Brain microvascular endothelial cell (primary cell): ENCODE measurements at regions not wholly inside any gene's neighbourhood (a gene's known extent, or its start where the extent isn't known, plus 50 kb on each side); places are given as distances from the start of the nearest gene placed in this dataset.

ENCODE experiments used
- DNase-seq: peaks from one replicate; pipeline ENCODE4 v3.0.0-alpha.2; 2020
- H3K27ac ChIP-seq: fragments of 250-450 bp; sonication (Bioruptor Pico); 2 replicates; pipeline ENCODE4 v1.5.1; 2020; ENCODE audit warnings: mild to moderate bottlenecking, moderate library complexity
- H3K27me3 ChIP-seq: fragments of 250-450 bp; sonication (Bioruptor Pico); replicated peaks from 2 replicates; pipeline ENCODE4 v1.5.1; 2020; ENCODE audit warnings: mild to moderate bottlenecking
- H3K36me3 ChIP-seq: fragments of 250-450 bp; sonication (Bioruptor Pico); replicated peaks from 2 replicates; pipeline ENCODE4 v1.5.1; 2020; ENCODE audit warnings: mild to moderate bottlenecking
- H3K4me3 ChIP-seq: 2 replicates; pipeline ENCODE4 v1.5.1; 2011; ENCODE audit warnings: low read depth, mild to moderate bottlenecking, control low read depth, low read length, moderate library complexity
- CTCF ChIP-seq: IDR thresholded peaks from 2 replicates; pipeline ENCODE4 v1.5.1; 2011; ENCODE audit warnings: low read depth, mild to moderate bottlenecking, moderate library complexity, low read length, control low read depth, inconsistent platforms; ENCODE audit errors: missing control alignments
- in situ Hi-C: cut with HindIII; loops from 2 replicates; pipeline ENCODE4 v1.10.0; 2017; ENCODE audit warnings: low sequenced_read_pairs, low pct_ligation_motif_present

GRCh38 chr5:125298258-125298657, 551.8 kb upstream of the ZNF608 start:
- DNase-seq: no peak
- in situ Hi-C loops: no loop called here
- H3K27me3 ChIP-seq: no peaks in the 10 kb centered on the region
- no peak for TF ChIP-seq CTCF
- H3K36me3 ChIP-seq: no peaks in the 10 kb centered on the region
- no peak overlapping the region for H3K4me3 ChIP-seq
- H3K27ac ChIP-seq: no peak overlapping the region

- H3K27ac ChIP-seq: no peak overlapping the region
- no peaks in the 10 kb centered on the region for H3K36me3 ChIP-seq
- DNase-seq: no peak
- no peak for TF ChIP-seq CTCF
- no peak overlapping the region for H3K4me3 ChIP-seq
- in situ Hi-C loops: no loop called here
- no peaks in the 10 kb centered on the region for H3K27me3 ChIP-seq
These were observed 552.4 kb upstream of the ZNF608 start for GRCh38 chr5:125298746-125299379.

- no peak for TF ChIP-seq CTCF
- Histone ChIP-seq H3K27me3 (no peaks in the 10 kb centered on the region), H3K27ac (no peak overlapping the region), H3K4me3 (no peak overlapping the region), H3K36me3 (no peaks in the 10 kb centered on the region)
- no peak for DNase-seq
- in situ Hi-C loops: no loop called here
These were observed 555.3 kb upstream of the ZNF608 start for GRCh38 chr5:125301711-125302110.

- Histone ChIP-seq H3K27me3 (no peaks in the 10 kb centered on the region), H3K4me3 (no peak overlapping the region), H3K27ac (no peak overlapping the region), H3K36me3 (no peaks in the 10 kb centered on the region)
- TF ChIP-seq CTCF: no peak
- in situ Hi-C loops: no loop called here
- DNase-seq: no peak
These were observed 556.1 kb upstream of the ZNF608 start for GRCh38 chr5:125302577-125302976.

GRCh38 chr5:125306741-125307140, 560.3 kb upstream of the ZNF608 start:
- TF ChIP-seq CTCF: no peak
- in situ Hi-C loops: no loop called here
- DNase-seq: no peak
- Histone ChIP-seq H3K4me3 (no peak overlapping the region), H3K27ac (no peak overlapping the region), H3K36me3 (no peaks in the 10 kb centered on the region), H3K27me3 (no peaks in the 10 kb centered on the region)

GRCh38 chr5:125310749-125311148, 564.3 kb upstream of the ZNF608 start:
- Histone ChIP-seq H3K27ac (no peak overlapping the region), H3K4me3 (no peak overlapping the region), H3K36me3 (no peaks in the 10 kb centered on the region), H3K27me3 (no peaks in the 10 kb centered on the region)
- in situ Hi-C loops: no loop called here
- no peak for TF ChIP-seq CTCF
- DNase-seq: no peak
